Endothelial cell of hepatic sinusoid (primary cell): ENCODE measurements at regions not wholly inside any gene's neighbourhood (a gene's known extent, or its start where the extent isn't known, plus 50 kb on each side); places are given as distances from the start of the nearest gene placed in this dataset.

ENCODE experiments used
- in situ Hi-C: cut with HindIII; loops from 2 replicates; pipeline ENCODE4 v1.10.0; 2017; ENCODE audit warnings: low sequenced_read_pairs

- in situ Hi-C loops = no loop called here
Measured at GRCh38 chr10:7507887-7508726, 97.3 kb upstream of the SFMBT2 start.

GRCh38 chr10:7506571-7506970, 95.7 kb upstream of the SFMBT2 start:
- in situ Hi-C loops = no loop called here

- in situ Hi-C loops = no loop called here
Measured at GRCh38 chr10:7505196-7505595, 94.4 kb upstream of the SFMBT2 start.

GRCh38 chr10:7503190-7503589, 92.4 kb upstream of the SFMBT2 start:
- in situ Hi-C loops = no loop called here

GRCh38 chr10:7501157-7501556, 90.3 kb upstream of the SFMBT2 start:
- in situ Hi-C loops = no loop called here

- in situ Hi-C loops = no loop called here
Measured at GRCh38 chr10:7498111-7498510, 87.3 kb upstream of the SFMBT2 start.

- in situ Hi-C loops = loop anchor here (5.0 kb wide), 2 partner anchors 43 to 52 kb away; no protein-coding TSS in a partner anchor
Measured at GRCh38 chr10:7493996-7494395, 83.2 kb upstream of the SFMBT2 start.

- in situ Hi-C loops = loop anchor here (5.0 kb wide), 2 partner anchors 45 to 50 kb away; no protein-coding TSS in a partner anchor
Measured at GRCh38 chr10:7492660-7493046, 81.8 kb upstream of the SFMBT2 start.

GRCh38 chr10:7491949-7492659, 81.3 kb upstream of the SFMBT2 start:
- in situ Hi-C loops = loop anchor here (5.0 kb wide), 2 partner anchors 45 to 50 kb away; no protein-coding TSS in a partner anchor

- in situ Hi-C loops = loop anchor here (5.0 kb wide), 2 partner anchors 46 to 49 kb away; no protein-coding TSS in a partner anchor
Measured at GRCh38 chr10:7491230-7491629, 80.4 kb upstream of the SFMBT2 start.

GRCh38 chr10:7488418-7488829, 77.6 kb upstream of the SFMBT2 start:
- in situ Hi-C loops = no loop called here

GRCh38 chr10:7487528-7487927, 76.7 kb upstream of the SFMBT2 start:
- in situ Hi-C loops = no loop called here

- in situ Hi-C loops = no loop called here
Measured at GRCh38 chr10:7486528-7486927, 75.7 kb upstream of the SFMBT2 start.

GRCh38 chr10:7485799-7486198, 75.0 kb upstream of the SFMBT2 start:
- in situ Hi-C loops = no loop called here

GRCh38 chr10:7485244-7485556, 74.4 kb upstream of the SFMBT2 start:
- in situ Hi-C loops = no loop called here

- in situ Hi-C loops = no loop called here
Measured at GRCh38 chr10:7484456-7485243, 73.8 kb upstream of the SFMBT2 start.

- in situ Hi-C loops = no loop called here
Measured at GRCh38 chr10:7483848-7484247, 73.0 kb upstream of the SFMBT2 start.

GRCh38 chr10:7482992-7483391, 72.2 kb upstream of the SFMBT2 start:
- in situ Hi-C loops = no loop called here

- in situ Hi-C loops = no loop called here
Measured at GRCh38 chr10:7481368-7481765, 70.5 kb upstream of the SFMBT2 start.

GRCh38 chr10:7480742-7481367, 70.0 kb upstream of the SFMBT2 start:
- in situ Hi-C loops = no loop called here
